Renal cortical epithelial cell (primary cell): ENCODE measurements at regions not wholly inside any gene's neighbourhood (a gene's known extent, or its start where the extent isn't known, plus 50 kb on each side); places are given as distances from the start of the nearest gene placed in this dataset.

Experiments used
- DNase-seq: peaks from one replicate; pipeline ENCODE4 v3.0.0-alpha.2; 2011; ENCODE audit warnings: low read depth

DNA sequence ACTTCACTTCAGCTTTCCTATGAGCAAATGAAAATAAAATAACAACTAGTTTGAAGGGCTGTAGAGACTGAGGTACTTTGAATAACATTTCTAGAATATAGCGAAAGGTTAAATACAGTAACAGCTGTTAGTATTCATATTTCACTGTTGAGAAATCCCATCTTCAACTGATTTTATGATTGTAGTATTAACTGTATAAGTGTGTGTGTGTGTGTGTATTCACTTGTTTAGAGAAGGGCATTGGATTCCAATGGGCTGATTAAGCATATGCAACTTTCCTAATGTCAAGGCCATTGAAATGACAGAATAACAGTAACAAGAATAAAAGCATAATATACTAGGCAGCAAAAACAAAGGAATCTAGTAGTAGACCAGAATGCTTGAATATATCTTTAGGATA lies 957.5 kb upstream of the EPHA7 start:
- no peak for DNase-seq

DNA sequence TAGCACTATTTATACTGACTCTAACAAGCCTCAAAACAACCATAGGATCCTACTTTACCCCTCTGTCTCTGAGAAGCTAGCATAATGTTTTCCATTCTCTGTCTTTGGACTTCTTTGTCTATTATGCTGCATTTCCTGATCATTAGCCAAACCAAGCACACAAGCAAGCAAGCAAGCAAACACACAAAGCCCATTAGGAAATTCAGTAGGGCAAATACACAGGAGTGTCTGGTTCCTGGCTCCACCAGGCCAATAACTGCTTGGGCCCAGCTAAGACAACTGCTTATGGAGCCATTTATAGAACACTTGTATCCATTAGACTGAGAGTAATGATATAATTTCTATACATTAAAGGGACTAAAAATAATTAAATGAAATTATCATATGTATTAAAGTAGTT lies 952.9 kb upstream of the EPHA7 start:
- DNase-seq, result no peak

GRCh38 chr6:94367316-94367715 lies 948.0 kb upstream of the EPHA7 start:
- no peak for DNase-seq

- no peak for DNase-seq
These were observed 942.9 kb upstream of the EPHA7 start for GRCh38 chr6:94362061-94362864.

DNA sequence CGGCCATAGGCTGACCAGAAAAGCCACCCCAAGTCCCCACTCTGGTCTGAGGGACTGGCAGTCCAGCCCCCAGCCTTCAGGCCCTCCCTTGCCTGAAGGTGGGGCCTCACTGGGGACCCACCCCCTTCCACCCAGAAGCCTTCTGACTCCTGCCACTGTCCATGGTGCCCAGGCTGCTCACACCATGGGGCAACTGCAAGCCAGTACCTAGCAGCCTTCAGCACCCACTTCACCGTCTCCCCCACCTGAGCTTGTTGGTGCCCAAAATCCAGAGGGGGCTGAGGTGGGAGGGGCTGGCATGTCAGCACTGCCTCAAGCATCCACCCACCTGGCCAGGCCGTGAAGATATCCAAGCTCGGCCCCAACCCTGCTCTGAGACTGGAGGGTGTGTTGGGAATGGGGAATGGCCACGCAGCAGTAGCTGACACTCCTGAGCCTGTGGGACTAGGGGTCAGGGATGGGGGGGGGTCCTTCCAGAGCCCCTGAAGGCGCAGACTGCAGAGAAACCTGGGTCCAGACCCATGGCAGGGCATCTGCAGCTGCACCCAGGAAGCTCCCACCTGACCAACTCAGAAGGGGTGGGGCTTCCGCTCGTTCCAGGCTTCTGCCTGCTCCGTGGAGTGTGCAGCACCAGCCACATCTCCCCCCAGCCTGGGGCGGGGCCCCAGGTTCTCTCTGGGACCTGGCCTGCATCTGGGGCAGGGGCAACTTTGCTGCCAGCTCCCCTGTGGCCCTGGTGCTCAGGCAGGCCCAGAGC lies 942.1 kb upstream of the EPHA7 start:
- DNase-seq, result no peak

- no peak for DNase-seq
These were observed 938.1 kb upstream of the EPHA7 start for GRCh38 chr6:94357381-94357980.

DNA sequence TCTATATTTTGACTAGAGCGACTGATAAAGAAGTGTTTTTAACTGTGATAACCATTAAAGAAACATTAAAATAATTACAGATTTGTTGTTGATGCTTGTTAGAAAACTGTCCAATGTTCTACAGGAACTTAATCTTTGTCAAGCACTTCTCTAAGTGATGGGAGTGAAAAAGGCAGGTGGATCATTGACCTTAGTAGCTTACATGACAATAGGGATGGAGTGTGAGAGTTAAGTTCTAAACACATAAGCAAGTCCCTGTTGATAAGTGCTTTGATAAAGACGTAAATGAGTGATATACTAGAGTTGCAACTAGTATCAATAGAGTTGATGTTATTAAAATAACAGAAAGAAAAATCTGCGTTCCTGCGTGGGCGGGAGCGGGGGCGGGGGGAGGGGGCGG lies 931.5 kb upstream of the EPHA7 start:
- no peak for DNase-seq

- no peak for DNase-seq
These were observed 929.9 kb upstream of the EPHA7 start for GRCh38 chr6:94349227-94349626.

DNA sequence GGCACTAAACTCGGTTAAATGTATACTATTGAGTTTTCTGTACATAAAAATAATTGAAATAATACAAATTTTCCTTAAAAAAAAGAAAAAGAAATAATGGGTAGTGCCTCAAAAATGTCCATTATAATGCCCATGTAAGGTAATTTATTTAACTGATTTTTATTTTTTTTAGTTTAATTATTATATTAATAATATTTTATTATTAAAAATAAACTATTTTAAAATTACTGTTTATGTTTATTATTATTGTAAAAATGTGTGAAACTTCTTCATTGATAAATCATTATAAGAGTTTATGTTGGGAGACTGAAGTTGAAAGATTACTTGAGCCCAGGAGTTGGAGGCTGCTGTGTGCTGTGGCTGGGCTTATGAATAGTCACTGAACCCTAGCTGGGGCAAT lies 925.5 kb upstream of the EPHA7 start:
- DNase-seq, result no peak

- no peak for DNase-seq
These were observed 921.8 kb upstream of the EPHA7 start for GRCh38 chr6:94341173-94341572.

- DNase-seq, result no peak
These were observed 904.5 kb upstream of the EPHA7 start for GRCh38 chr6:94323853-94324252.

- no peak for DNase-seq
These were observed 881.2 kb upstream of the EPHA7 start for GRCh38 chr6:94300424-94301144.

- DNase-seq, result no peak
These were observed 869.8 kb upstream of the EPHA7 start for GRCh38 chr6:94289131-94289530.

DNA sequence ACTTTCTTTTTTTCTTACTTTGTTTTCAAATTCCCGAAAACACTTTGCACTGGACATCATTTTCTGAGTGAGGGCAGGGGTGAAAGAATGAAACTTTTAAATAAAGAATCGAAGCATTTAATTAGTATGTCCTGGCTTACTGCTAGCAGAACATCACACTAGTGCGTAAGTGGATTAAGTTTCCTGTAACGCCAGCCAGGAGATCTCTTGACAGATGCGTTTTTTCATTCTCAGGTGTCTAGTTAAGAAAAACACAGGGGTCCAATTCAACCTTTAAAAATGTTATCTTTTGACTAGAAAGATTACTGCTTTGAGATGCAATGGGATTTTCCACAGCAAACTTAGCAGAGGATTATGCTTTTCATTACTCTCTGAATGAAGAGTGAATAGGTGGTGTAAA lies 858.8 kb upstream of the EPHA7 start:
- DNase-seq, result no peak

DNA sequence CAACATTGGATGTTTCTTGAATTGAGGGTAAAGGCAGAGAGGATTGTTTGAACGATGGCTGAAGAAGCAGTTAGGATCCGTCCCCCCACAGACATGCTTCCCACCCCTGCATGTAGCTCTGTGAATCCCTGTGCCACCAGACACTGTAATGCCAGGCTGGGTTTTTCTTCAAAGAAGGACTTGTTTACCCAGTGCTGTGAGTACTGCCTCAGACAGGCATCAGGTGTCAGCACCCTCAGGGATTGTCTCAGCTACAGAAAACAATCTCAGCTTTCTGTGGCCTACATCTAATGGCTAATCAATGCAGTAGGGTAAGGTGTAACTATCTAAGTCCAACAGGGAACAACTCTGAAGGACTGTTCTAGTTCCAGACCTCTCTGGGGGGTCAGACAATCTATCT lies 853.0 kb upstream of the EPHA7 start:
- DNase-seq, result no peak

GRCh38 chr6:94270091-94270948 lies 851.0 kb upstream of the EPHA7 start:
- DNase-seq, result peak; percentile 50

DNA sequence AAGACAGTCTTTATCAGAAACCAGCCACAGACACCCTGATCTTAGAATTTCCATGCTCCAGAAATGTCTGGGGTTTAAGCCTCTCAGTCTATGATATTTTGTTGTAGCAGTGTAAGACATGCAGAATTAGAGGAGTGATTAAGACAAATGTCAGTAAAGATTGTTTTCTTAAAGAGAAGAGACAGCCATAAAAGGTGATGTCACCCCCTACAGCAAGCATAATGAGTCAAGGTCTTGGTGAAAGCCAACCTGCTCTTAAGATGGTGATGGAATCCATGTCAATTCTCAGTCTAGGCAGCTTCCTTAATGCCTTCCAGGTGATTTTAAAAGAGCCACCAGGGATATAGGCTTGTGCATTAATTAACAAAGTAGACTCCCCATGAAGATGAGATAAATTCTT lies 849.9 kb upstream of the EPHA7 start:
- peak; percentile 10 for DNase-seq

- no peak for DNase-seq
These were observed 841.4 kb upstream of the EPHA7 start for GRCh38 chr6:94260765-94261164.

GRCh38 chr6:94254689-94255088 lies 835.3 kb upstream of the EPHA7 start:
- DNase-seq, result peak; percentile 15

GRCh38 chr6:94251878-94252277 lies 832.5 kb upstream of the EPHA7 start:
- no peak for DNase-seq

DNA sequence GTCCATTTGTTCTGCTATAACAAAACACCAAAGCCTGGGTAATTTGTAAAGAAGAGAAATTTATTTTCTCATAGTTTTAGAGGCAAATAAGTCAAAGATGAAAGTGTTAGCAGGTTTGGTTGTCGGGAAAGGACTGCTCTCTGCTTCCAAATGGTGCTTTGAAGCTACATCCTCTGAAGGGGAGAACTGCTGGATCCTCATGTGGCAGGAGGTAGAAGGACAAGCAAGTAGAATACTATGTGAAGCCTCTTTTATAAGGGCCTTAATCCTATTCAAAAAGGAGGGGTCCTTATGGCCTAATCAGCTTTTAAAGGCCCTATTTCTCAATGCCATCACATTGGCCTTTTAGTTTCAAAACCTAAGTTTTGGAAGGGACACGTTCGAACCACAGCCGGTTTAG lies 826.0 kb upstream of the EPHA7 start:
- DNase-seq, result no peak
